Ovary (tissue), 3 donors: ENCODE measurements at regions not wholly inside any gene's neighbourhood (a gene's known extent, or its start where the extent isn't known, plus 50 kb on each side); places are given as distances from the start of the nearest gene placed in this dataset.

Experiments used
- EP300 ChIP-seq: sonication (generic); formaldehyde crosslinking; IDR thresholded peaks from one replicate; pipeline ENCODE4 v1.6.1; 2017; ENCODE audit warnings: antibody characterized with exemption
- POLR2A ChIP-seq: fragments of 450-650 bp; IDR thresholded peaks from one replicate; pipeline ENCODE4 v1.6.1; 2017; ENCODE audit warnings: antibody characterized with exemption, mild to moderate bottlenecking, moderate library complexity
- TF ChIP-seq, protein P1 (sequence below), 3 donors: fragments of 450-650 bp in 2 of 3; fragments of 200-600 bp in 1 of 3; IDR thresholded peaks; one replicate each; pipeline versions ENCODE4 v1.5.1 to v1.8.0; 2016 to 2022; ENCODE audit warnings: antibody characterized with exemption in 3 of 3, mild to moderate bottlenecking in 1 of 3
- donor health status: DM: no; HTN: no; CAD: no.

DNA sequence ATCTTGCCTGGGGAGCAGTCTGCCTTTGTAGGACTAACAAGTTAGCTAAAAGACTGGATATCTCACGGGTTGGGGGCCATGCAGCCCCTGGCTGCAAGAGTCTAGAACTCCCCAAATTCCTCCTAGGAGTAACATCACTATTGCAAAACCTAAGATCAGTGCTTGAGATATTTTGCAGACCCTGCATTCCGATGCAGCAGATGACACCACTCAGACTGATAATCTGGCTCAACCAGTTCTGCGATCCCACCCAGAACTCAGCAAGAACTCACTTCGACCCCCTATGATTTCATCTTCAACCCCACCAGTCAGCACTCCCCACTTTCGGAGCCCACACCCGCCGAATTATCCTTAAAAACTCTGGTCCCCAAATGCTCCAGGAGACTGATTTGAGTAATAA is 834.0 kb downstream of the C4orf33 start:
- TF ChIP-seq, protein P1, sequence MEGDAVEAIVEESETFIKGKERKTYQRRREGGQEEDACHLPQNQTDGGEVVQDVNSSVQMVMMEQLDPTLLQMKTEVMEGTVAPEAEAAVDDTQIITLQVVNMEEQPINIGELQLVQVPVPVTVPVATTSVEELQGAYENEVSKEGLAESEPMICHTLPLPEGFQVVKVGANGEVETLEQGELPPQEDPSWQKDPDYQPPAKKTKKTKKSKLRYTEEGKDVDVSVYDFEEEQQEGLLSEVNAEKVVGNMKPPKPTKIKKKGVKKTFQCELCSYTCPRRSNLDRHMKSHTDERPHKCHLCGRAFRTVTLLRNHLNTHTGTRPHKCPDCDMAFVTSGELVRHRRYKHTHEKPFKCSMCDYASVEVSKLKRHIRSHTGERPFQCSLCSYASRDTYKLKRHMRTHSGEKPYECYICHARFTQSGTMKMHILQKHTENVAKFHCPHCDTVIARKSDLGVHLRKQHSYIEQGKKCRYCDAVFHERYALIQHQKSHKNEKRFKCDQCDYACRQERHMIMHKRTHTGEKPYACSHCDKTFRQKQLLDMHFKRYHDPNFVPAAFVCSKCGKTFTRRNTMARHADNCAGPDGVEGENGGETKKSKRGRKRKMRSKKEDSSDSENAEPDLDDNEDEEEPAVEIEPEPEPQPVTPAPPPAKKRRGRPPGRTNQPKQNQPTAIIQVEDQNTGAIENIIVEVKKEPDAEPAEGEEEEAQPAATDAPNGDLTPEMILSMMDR (IDR thresholded peaks at IDR 0.05) = no peak
- TF ChIP-seq POLR2A = no peak
- no peak for TF ChIP-seq EP300
